Heart left ventricle (tissue), 13 donors: ENCODE measurements at regions not wholly inside any gene's neighbourhood (a gene's known extent, or its start where the extent isn't known, plus 50 kb on each side); places are given as distances from the start of the nearest gene placed in this dataset.

Experiments
- POLR2A ChIP-seq, 2 donors: fragments of 450-650 bp; IDR thresholded peaks; one replicate each; pipeline ENCODE4 v1.6.1; 2017; ENCODE audit warnings: antibody characterized with exemption in 2 of 2, mild to moderate bottlenecking in 2 of 2, moderate library complexity in 2 of 2
- TF ChIP-seq, protein P1 (sequence below), 12 donors: fragments of 200-600 bp; sonication (generic) in 4 of 12; IDR thresholded peaks; one replicate each; pipeline versions ENCODE4 v1.5.0 to v1.8.0; 2018 to 2022; ENCODE audit warnings: antibody characterized with exemption in 12 of 12, mild to moderate bottlenecking in 5 of 12
- donor health status: ischemic (EF 13 %, LVEDD 7.1; RV severe dilation, severe dysfunction).
- donor health status: DM: no; HTN: yes; CAD: no.
- donor health status: DM: no; HTN: no; CAD: no.
- donor health status: ischemic (EF 25% LVEDD 6.9; RV normal size, moderate dysfunction).
- donor health status: ischemic (EF 25% LVEDD 5.7; RV mildly dilated, moderate dysfunction).
- donor health status: ischemic (EF 35%, LVEDD 5.7; RV mildly dilated, moderate dysfunction).
- donor health status: nonischemic (EF 11% LVEDD 7.7; RV severe dilation, severe dysfunction).
- donor health status: DM: yes; HTN: yes; CAD: no.
- donor health status: PGD.
- donor health status: ischemic (EF 29% LVEDD 5.4; RV normal size, mild dysfunction).
- donor health status: nonischemic (EF 23%, LVEDD 6.1; RV moderate dilation, normal function).

DNA sequence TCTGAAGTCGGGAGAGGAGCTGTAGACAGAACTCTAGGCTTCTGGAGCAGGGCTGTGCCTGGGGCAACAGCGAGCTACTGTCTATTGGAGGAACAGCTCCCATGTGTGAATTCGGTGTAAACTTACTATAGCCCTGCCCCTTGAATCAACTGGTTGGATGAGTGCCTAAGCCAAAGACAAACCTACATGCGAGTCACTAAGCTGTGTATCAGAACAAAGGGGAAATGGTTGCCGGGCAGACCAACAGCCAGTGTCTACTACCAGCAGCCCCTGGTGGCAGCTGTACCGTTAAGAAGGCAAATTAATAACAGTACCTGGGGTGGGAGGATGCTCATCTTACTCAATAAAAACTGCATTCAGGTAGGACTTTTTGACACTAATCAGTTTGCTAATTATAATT, 343.6 kb downstream of the ACTR3B start:
- TF ChIP-seq, protein P1, sequence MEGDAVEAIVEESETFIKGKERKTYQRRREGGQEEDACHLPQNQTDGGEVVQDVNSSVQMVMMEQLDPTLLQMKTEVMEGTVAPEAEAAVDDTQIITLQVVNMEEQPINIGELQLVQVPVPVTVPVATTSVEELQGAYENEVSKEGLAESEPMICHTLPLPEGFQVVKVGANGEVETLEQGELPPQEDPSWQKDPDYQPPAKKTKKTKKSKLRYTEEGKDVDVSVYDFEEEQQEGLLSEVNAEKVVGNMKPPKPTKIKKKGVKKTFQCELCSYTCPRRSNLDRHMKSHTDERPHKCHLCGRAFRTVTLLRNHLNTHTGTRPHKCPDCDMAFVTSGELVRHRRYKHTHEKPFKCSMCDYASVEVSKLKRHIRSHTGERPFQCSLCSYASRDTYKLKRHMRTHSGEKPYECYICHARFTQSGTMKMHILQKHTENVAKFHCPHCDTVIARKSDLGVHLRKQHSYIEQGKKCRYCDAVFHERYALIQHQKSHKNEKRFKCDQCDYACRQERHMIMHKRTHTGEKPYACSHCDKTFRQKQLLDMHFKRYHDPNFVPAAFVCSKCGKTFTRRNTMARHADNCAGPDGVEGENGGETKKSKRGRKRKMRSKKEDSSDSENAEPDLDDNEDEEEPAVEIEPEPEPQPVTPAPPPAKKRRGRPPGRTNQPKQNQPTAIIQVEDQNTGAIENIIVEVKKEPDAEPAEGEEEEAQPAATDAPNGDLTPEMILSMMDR (IDR thresholded peaks at IDR 0.05): no peak
- no peak for TF ChIP-seq POLR2A (IDR thresholded peaks at IDR 0.05)
